NB4 (cell line): ENCODE measurements at regions not wholly inside any gene's neighbourhood (a gene's known extent, or its start where the extent isn't known, plus 50 kb on each side); places are given as distances from the start of the nearest gene placed in this dataset.

ENCODE experiments used
- POLR2A ChIP-seq: IDR thresholded peaks from 2 replicates; pipeline ENCODE4 v1.6.1; 2011; ENCODE audit warnings: mild to moderate bottlenecking; ENCODE audit not compliant: insufficient read length; ENCODE audit errors: extremely low read depth
- TF ChIP-seq, protein P1 (sequence below): IDR thresholded peaks from one replicate; pipeline ENCODE4 v1.5.1; 2012; ENCODE audit warnings: low read depth, low read length
- TF ChIP-seq, protein P2 (sequence below): IDR thresholded peaks from 2 replicates; pipeline ENCODE4 v1.6.1; 2011; ENCODE audit warnings: low read depth, low read length

DNA sequence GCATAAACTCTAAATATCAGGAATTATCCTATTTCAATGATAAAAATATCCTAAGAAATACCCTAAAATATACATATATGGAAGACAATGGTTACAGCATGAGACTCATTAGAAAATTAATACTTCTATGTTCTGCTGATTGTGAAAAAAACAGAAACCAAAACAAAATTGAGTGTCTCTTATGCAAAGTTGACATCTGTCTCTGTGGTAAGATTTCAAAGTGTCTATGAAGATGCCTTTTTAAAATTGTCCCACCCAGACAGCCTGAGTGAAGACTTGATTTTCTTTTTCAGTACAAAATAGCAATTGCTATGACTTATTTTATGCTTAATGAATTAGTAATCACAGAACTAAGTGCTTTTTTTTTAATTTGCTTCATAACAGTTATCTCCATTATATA lies 1368.4 kb upstream of the LRRTM1 start:
- TF ChIP-seq, protein P1, sequence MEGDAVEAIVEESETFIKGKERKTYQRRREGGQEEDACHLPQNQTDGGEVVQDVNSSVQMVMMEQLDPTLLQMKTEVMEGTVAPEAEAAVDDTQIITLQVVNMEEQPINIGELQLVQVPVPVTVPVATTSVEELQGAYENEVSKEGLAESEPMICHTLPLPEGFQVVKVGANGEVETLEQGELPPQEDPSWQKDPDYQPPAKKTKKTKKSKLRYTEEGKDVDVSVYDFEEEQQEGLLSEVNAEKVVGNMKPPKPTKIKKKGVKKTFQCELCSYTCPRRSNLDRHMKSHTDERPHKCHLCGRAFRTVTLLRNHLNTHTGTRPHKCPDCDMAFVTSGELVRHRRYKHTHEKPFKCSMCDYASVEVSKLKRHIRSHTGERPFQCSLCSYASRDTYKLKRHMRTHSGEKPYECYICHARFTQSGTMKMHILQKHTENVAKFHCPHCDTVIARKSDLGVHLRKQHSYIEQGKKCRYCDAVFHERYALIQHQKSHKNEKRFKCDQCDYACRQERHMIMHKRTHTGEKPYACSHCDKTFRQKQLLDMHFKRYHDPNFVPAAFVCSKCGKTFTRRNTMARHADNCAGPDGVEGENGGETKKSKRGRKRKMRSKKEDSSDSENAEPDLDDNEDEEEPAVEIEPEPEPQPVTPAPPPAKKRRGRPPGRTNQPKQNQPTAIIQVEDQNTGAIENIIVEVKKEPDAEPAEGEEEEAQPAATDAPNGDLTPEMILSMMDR = no peak
- no peak for TF ChIP-seq POLR2A
- TF ChIP-seq, protein P2, sequence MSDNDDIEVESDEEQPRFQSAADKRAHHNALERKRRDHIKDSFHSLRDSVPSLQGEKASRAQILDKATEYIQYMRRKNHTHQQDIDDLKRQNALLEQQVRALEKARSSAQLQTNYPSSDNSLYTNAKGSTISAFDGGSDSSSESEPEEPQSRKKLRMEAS = no peak
